ENCODE measurements at regions not wholly inside any gene's neighbourhood (a gene's known extent, or its start where the extent isn't known, plus 50 kb on each side); places are given as distances from the start of the nearest gene placed in this dataset.

DNA sequence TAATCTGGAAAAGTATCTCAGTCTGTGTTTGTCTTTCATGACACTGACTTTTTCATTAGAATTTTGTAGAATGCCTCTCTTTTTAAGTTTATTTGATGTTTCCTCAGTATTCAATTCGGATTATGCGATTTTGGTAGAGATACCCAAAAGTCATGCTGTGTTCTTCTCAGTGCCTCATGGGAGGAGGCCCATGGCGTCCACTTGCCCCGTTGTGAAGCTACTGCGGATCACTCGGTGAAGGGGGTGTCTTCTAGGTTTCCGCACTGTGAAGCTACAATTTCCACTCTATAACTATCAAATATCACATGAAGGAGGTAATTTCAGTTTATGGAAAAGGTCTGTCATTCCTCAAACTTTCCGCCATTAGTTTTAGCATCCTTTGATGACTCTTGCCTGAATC is 794.0 kb downstream of the TBC1D22A start:
- no peak for DNase-seq

DNA sequence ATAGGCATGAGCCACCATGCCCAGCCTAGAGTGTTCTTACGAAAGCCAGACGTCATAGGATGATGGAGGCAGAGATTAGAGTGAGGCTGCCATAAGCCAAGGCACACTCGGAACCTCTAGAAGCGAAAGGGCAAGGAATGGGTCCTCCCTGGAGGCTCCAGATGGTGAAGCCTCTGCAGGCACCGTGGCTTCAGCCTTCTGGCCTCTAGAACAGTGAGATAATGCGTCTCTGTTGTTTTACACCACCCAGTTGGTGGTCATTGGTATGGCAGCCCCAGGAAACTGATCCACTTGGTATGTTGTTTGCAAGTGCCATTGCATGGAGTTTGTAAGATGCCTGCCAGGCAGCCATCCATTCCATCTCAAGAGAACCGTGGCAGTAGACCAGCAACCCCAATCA is 791.0 kb downstream of the TBC1D22A start:
- DNase-seq, result no peak

DNA sequence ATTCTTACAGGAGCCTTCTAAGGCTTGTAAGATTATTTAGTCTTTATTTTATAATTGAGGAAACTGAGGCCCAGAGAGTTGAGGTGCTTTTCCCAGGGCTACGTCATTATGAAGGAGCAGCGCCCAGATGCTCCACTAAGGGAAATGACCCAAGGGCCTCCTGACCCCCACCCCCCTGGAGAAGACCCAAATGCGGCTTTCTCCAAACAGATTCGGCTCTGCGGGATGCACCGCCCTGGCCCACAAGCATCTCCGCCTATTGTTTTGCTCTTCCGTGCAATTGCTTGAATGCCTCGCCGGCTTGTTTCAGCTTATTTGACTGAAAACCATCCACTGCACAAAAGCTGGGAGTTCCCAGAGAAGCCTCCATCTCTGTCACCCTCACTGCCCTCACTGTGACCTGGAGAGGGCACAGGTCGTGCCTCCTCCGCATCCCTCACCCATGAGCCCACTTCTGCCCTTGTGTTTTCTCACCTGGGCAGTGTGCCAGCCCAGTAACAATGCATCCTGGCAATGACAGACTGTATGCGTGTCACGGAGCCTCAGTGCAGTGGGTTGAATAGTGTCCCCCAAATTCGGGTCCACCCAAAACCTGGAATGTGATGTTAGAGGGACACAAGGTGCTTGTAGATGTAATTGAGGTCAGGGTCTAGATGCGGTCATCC is 790.2 kb downstream of the TBC1D22A start:
- no peak for DNase-seq

DNA sequence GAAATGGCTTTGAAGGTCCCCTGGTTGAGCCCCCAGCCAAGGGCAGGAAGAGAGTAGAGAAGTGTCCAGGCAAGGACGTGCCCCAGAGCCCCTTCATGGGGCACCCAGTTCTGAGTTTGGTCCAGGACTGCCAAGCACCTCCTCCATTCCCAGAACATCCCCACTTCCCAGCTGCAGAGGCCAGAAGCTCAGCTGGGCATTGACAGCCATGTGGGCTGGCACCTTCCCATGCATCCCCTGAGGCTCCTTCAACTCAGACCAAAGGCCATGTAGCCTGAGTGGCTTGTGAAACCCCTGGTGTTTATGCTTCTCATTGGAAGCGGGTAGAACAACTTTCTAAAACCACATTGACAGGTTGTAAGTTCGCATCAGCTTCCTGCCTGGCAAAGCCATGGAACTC is 789.6 kb downstream of the TBC1D22A start:
- no peak for DNase-seq

DNA sequence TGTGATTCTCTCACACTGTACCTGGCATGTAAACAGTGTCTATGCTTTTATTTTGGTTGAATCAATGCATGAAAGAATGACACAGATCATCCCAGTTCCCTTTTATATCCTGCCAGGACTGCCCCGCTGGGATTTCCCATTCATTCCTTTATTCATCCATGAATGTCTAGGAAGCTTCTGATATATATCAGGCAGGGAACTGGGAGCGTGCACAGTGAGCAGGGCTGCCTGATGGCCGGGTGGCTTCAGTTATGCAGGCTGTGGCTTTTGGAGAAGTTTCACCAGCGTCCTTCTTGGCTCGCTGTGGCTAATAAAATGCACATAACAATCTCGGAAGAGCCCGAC is 789.0 kb downstream of the TBC1D22A start:
- DNase-seq, result no peak

DNA sequence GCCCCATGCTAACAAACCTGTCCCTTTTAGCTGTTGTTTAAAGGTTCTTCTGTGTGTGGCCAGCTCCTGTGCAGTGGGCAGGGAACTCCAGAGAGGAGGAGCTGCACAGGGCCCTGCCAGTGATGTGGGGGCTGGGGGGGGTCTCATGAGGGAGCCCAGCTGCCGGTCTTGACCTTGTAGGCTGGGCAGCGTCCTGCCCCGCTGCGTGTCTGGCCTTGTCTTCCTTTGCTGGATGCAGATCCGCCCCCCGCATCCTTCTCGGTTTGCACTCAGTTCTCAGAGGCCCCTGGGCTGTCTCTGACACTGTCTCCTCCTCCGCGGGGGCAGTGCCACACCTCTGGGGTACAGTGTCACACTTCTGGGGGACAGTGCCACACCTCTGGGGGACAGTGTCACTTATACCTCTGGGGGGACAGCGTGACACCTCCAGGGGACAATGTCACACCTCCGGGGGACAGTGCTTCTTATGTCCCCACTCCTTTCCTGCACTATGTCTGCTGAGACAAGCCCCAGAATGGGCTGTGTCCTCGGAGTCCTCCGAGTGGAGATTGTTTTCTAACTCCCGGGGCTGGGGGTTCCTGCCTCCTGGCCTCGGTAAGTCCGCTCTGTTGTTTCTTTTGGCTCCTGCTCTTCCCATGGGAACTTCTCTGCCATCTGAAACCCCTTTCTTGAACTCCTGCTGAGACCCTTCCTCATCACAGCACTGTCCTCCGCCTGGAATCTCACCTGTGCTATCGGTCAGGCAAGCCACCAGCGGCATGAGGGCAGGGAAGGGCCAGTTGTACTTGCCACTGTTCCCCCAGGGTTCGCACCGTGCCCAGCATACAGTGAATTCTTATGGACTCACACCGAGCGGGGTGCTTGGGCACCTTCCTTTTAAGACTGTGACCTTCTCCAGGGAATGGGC is 788.3 kb downstream of the TBC1D22A start:
- no peak for DNase-seq

DNA sequence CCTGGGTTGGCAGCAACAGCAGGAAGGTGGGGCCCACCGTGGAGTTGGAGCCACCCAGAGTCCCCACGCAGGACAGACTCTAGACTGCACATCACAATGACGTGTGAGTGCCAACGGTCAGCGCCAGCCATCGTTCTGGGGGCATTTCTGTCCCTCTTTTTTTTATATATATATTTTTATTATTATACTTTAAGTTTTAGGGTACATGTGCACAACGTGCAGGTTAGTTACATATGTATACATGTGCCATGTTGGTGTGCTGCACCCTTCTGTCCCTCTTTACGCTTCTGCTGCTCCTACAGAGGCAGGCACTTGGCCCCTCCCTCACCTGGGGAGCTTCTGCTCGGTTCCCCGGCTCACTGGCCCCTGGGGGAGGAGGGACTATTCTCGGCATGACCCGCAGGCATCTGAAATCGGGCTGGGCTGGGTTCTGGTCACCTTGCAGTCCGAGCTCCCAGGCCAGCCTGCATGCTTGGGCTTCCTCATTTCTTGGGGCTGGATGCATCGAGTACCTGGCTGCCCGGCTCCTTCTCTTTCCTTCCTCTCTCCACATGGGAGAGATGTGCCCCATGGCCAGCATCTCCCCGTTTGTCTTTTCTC is 787.4 kb downstream of the TBC1D22A start:
- DNase-seq, result no peak

DNA sequence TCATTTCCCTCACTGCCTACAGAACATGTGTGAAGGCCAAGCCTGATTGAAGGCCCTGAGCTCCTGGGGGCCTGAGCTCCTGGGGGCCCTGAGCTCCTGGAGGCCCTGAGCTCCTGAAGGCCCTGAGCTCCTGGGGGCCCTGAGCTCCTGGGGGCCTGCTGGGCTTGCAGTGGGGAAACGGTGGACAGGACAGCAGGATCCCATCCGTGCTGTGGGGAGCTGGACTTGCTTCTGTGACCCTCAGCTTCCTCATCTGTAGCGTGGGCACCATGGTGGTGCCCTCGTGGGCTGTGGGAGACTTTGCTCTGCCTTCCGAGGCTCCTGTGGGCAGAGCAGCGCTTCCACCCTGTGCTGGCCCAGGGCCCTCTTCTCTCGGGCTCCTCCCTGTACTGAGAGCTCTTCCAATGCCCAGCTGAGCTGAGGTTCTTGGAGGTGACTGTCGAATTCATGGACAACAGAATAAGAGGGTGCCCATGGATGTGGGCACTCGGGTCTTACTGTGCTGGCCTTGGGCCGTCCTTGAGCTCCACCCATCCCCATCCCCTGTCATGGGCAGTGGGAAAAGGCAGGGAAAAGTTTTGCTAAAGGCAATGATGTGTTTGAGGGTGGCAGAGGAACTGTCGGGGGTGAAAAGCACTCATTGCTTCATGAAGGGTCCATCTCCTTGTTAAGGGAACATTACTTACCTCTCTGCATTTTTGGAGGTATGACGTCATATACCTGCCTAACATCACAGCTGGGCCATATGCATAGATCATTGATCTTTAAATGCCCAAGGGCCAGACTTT is 786.7 kb downstream of the TBC1D22A start:
- DNase-seq, result no peak

DNA sequence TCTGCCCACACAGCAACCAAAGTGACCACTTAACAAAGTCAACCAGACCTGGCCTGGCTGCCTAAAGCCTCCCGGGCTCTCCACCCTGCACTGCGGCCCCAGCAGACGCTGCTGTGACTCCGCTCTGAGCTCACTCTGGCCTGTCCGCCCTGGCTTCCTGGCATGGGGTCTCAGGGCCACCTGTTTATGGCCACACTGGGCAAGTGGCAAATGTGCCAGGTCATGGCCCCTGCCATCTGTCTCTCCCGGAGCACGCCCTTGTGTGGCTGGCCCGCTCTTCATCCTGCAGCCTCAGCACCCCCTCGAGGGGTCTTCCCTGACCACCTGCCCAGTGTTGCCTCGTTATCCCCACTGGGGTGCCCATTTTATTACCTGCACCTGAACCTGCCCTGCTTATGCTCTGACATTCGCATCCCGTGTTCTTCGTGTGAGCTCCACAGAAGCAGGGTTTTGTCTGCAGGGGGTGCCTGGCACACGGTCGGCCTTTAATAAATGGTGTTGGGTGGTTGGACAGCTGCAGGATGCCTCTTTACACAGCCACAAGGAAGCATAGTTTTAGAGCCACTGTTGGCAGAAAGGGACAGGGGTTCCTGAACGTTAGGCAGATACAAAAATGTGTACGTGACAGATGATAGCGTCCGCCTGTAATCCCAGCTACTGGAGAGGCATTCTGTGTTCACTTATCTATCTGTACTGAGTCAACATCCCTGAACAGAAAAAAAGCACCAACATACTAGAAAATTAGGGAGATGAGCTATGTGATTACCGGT is 785.6 kb downstream of the TBC1D22A start:
- no peak for DNase-seq

DNA sequence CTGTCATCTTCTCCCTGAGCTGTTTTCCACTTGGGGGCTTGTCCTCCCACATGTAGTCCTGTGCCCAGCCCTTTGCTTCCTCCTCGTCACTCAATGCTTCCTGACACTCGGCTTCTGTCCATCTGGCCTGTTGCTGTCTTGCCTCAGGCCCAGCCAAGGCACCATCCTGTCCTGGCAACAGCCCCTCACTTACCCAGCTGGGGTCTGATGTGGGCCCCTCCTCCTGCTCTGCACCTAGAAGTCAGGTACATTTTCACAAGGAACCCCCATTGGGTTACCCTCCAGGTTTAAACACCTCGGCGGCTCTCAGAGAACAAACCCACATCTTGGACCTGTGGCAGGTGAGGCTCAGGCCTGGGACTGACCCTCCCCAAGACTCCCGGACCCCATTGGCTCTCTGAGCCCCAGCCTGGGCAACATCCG is 784.8 kb downstream of the TBC1D22A start:
- DNase-seq, result no peak

DNA sequence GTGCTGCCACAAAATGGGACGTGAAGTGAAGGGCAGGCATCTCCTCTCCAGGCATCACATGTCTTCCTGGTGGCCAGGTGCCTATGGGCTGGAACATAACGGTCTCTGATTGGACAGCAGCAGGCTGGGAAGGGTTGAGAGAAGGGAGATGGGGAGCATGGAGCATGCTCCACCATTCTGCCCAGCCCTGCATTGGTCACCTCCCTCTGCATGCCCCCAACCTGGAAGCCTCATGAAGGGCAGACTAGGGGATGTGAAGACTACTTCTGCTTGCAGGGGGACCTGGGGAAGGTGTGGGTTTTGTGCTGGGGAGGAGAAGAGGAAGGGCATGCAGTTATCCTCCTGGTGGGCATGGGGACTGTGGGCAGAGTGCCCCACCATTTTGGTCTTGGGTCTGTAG is 782.2 kb downstream of the TBC1D22A start:
- no peak for DNase-seq

DNA sequence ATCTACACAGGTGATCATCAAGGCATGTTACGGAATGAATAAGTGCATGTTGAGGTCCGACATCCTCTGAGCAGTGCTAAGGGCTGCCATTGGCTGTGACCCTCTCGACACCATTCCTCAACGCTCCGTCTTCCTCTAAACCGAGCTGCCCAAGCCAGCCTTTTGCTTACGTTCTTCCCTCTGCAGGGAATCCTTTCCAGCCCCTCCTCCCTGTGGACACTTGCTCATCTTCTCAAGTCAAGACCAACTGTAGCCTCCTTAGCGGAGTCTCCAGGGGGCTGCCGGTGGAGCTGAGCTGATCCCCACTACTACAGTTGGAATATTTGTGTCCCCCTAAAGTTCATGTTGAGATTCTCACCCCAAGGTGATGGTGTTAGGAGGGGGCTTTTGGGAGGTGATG is 781.0 kb downstream of the TBC1D22A start:
- no peak for DNase-seq

DNA sequence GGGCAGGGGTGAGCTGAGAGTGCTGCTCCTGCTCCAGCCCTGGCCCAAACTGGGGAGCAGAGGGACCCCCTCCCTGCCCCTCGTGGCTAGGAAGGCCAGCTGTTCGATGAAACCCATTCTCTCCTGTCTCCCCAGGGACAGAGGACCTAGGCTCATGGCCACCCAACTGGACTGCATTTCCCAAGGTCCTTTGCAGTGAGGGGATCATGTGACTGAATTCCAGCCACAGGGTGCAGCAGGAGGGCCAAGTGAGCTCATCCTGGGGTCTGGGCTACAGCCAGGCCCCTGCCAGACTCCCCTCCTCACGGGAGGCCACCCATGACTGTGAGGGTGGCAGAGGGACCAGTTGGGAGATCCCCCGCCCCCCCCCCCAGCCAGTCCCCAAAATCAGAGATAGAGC is 777.6 kb downstream of the TBC1D22A start:
- DNase-seq, result no peak

DNA sequence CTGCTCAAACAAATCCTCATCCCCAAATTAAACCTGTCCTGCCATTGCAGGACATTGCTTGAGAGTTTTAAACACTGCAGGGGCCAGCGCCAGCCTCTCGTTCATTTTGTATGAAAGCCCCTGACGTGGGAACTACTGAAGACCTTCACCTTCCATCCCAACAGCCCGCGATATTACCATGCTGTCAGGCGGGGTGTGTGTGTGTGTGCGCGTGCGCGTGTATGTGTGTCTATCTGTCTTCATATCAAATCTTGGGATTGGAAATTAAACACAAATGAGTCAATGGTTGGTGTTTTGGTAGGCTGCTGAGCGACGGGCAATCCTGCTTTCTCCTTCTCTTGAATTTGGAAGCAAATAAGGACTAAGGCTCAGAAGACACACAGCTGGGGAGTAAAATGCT is 776.9 kb downstream of the TBC1D22A start:
- DNase-seq, result no peak

DNA sequence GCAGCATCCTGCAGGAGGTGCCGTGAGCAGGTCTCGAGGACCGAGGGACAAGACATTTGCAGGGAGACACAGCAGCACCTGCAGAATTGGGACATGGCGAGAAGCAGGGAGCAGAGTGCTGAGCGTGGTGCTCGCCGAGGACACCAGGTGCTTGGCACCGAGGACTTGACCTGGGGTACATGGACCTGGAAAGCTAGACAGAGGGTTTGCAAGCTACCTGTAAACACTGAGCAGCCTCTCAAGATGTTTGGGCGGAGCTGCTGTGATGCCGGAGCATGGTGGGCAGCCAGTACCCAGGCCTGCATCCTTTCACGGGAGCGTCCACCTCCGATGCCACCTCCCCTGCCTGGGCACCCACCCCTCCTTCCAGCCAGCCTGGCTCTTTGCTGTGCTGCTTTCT is 773.2 kb downstream of the TBC1D22A start:
- DNase-seq, result no peak

DNA sequence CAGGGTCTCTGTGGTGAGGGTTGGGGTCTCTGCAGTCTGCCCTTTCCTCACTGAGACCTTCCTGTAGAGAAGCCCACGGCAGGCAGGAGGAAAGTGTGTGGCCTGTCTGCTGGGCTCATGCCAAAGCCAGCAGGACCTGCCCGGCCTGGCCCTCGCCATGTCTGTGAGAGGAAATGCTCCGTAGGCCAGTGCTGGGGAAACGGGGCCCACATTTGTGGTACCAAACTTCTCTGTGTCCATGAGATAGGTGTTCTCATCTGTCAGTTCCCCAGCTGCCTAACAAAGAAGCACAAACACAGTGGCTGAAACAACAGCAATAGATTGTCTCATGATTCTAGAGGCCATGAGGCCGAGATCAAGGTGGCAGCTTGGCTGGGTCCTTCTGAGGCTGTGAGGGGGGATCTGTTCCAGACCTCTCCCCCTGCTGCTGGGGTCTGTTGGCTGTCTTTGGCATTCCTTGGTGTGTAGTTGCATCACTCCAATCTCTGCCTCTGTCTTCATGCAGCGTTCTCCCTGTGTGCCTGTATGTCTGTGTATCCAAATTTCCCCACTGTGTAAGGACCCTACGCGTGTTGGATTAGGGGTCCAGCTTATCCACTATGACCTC is 772.5 kb downstream of the TBC1D22A start:
- no peak for DNase-seq

DNA sequence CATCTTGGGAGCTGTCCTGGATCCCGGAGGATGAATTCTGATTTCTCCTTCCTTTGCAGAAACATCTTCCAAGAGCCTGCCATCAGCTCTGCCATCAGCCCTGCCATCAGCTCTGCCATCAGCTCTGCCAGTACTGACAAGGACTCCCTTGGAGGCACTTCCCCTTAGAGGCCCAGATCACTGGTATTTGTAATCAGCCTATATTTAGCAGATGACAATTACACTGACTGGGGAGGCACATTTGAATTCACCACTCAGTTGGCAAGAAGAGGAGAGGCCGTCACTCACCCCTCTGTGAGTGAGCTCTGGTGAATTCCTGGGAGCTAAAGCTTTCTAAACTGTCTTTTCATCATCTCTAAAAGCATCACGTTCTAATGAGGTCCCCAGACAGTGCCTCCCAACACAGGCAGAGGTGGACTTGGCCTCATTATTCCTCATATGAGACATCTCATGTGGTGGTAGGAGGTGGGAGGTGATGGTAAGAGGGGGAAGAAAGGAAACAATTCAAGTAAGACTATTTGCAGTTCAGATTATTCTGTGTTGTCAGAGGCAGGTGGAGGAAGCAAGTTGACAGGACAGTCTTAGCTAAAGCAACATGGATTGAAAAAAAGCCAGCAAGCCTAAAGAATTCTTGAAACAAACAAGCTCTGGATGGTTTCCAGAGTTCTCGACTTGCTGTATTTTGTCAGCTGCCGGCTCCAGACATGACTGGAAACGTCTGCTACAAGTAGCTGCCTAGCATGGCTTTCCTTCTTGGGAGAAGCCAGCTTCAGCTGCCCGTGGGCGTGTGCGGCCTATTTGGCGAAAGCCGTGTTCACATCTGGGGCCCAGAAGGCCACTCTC is 771.7 kb downstream of the TBC1D22A start:
- no peak for DNase-seq

DNA sequence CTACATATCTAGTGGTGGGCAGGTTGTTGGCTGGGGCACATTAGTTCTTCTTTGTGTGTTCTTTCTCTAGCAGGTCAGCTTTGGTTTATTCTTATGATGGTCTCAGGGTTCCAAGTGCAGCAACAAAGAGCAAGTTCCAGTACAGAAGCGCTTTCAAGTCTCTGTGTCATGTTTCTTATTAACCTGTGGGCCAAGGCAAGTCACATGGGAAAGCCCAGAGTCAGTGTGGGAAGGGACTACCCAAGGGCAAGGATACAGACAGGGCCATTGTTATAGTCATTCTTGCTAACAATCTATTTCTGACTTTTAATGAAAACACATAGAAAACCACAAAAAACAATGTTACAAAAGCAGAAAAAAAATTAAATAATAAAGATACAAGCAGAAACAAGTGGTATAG is 754.6 kb downstream of the TBC1D22A start:
- DNase-seq, result no peak

DNA sequence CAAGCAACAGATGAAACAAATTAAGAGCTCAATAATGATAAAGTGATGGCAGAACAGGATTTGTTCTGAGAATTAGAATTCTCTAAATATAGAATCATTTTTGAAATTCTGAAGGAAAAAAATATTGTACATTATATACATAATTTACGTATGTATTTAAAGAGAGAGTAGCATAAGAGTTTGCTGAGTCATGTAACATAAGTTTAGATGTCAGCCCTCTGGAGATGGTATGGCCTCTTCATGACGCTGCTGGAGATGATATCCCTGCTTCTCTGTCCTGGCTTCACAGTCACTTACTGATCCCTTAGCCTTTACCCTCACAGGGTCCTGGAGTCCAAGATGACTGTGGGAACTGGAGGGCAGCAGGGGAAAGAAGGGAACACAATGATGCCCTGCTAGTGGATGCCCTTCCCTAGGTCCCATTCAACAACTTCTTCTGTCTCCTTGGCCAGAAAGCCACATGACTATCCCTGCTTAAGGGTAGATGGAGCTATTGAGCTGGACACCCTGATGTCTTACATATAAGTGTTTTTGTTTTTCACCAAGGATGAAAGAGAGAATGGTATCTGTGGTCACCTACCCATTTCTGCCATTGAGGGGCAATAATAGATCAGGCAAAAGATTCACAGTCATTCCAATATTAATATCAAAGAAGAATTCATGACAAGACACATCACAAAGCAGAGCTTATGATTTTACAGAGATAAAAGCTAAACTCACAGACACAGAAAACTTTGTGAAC is 753.1 kb downstream of the TBC1D22A start:
- no peak for DNase-seq

DNA sequence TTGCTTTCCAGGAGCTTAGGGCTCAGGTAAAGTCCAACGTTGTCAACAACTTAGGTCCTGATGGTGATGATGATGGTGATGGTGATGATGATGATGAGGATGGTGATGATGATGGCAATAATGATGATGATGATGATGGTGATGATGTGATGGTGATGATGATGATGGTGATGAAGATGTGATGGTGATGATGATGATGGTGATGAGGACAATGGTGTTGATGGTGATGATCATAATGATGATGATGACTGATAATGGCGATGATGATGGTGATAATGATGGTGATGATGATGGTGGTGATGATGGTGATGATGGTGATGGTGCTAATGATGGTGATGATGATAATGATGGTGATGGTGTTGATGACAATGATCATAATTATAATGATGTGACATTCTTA is 750.2 kb downstream of the TBC1D22A start:
- DNase-seq, result no peak
